ENCODE measurements at regions not wholly inside any gene's neighbourhood (a gene's known extent, or its start where the extent isn't known, plus 50 kb on each side); places are given as distances from the start of the nearest gene placed in this dataset.
A peak's percentile ranks its signal among the peaks of the same experiment; 100 is the strongest.
"Not testable (repeated sequence)": the region's sequence is repeated elsewhere in the genome, so short reads cannot be mapped to it uniquely, and the experiment has no call there.

- POLR2A ChIA-PET, result no interaction called here
- no peaks in the 10 kb centered on the region for H3K4me1 ChIP-seq (ENCODE audit: insufficient read depth, low read length)
- Mint-ChIP-seq H3K27ac (no peak overlapping the region), H3K9me3 (peaks cover 0 to 1% (median 0%) of the 10 kb centered on the region in 5 donors), H3K36me3 (no peaks in the 10 kb centered on the region), H3K27me3 (peaks cover 0 to 4% of the 10 kb centered on the region in 2 donors), H3K4me1 (no peaks in the 10 kb centered on the region), H3K4me3 (no peak overlapping the region)
- H3K4me3 ChIP-seq (ENCODE audit: low read length), result no peak overlapping the region
- no peaks in the 10 kb centered on the region for H3K9me3 ChIP-seq (ENCODE audit: low read length)
- no peaks in the 10 kb centered on the region for H3K36me3 ChIP-seq (ENCODE audit: insufficient read depth, low read length)
- CTCF ChIA-PET, result no interaction called here
- H3K27ac ChIP-seq (ENCODE audit: low read depth, low read length), result no peak overlapping the region
- no peak for DNase-seq
- no peaks in the 10 kb centered on the region for H3K27me3 ChIP-seq (ENCODE audit: insufficient read depth, low read length, poor library complexity, severe bottlenecking)
Observed at GRCh38 chr4:78711676-78712075, 64.5 kb upstream of the BMP2K start.

GRCh38 chr4:78714598-78714997 lies 61.6 kb upstream of the BMP2K start:
- DNase-seq; H3K4me3 Mint-ChIP-seq; H3K4me1 ChIP-seq (ENCODE audit: insufficient read depth, low read length); H3K27me3 Mint-ChIP-seq; CTCF ChIA-PET; H3K9me3 Mint-ChIP-seq; H3K27ac Mint-ChIP-seq; H3K4me1 Mint-ChIP-seq; H3K27ac ChIP-seq (ENCODE audit: low read depth, low read length); H3K36me3 Mint-ChIP-seq; H3K4me3 ChIP-seq (ENCODE audit: low read length); POLR2A ChIA-PET; H3K9me3 ChIP-seq (ENCODE audit: low read length); H3K27me3 ChIP-seq (ENCODE audit: insufficient read depth, low read length, poor library complexity, severe bottlenecking); H3K36me3 ChIP-seq (ENCODE audit: insufficient read depth, low read length): not testable (repeated sequence)

GRCh38 chr4:78715372-78715771 lies 60.8 kb upstream of the BMP2K start:
- H3K27me3 Mint-ChIP-seq, result not testable (repeated sequence)

GRCh38 chr4:78717712-78718111 lies 58.4 kb upstream of the BMP2K start:
- H3K27ac ChIP-seq (ENCODE audit: low read depth, low read length); CTCF ChIA-PET; H3K27ac Mint-ChIP-seq; H3K27me3 ChIP-seq (ENCODE audit: insufficient read depth, low read length, poor library complexity, severe bottlenecking); H3K4me3 Mint-ChIP-seq; H3K36me3 ChIP-seq (ENCODE audit: insufficient read depth, low read length); H3K9me3 ChIP-seq (ENCODE audit: low read length); DNase-seq; POLR2A ChIA-PET; H3K4me1 ChIP-seq (ENCODE audit: insufficient read depth, low read length); H3K36me3 Mint-ChIP-seq; H3K27me3 Mint-ChIP-seq; H3K9me3 Mint-ChIP-seq; H3K4me3 ChIP-seq (ENCODE audit: low read length): not testable (repeated sequence)
- peaks cover 16 to 23% (median 21%) of the 10 kb centered on the region in 3 donors for H3K4me1 Mint-ChIP-seq

More at GRCh38 chr4:78715372-78715771, 60.8 kb upstream of the BMP2K start:
- H3K4me1 Mint-ChIP-seq; H3K4me1 ChIP-seq (ENCODE audit: insufficient read depth, low read length); H3K27ac Mint-ChIP-seq; H3K36me3 ChIP-seq (ENCODE audit: insufficient read depth, low read length); H3K9me3 ChIP-seq (ENCODE audit: low read length); CTCF ChIA-PET; H3K4me3 ChIP-seq (ENCODE audit: low read length); DNase-seq; H3K27me3 ChIP-seq (ENCODE audit: insufficient read depth, low read length, poor library complexity, severe bottlenecking); POLR2A ChIA-PET; H3K4me3 Mint-ChIP-seq; H3K9me3 Mint-ChIP-seq; H3K36me3 Mint-ChIP-seq; H3K27ac ChIP-seq (ENCODE audit: low read depth, low read length): not testable (repeated sequence)

GRCh38 chr4:78720204-78720603 lies 55.9 kb upstream of the BMP2K start:
- CTCF ChIA-PET, result no interaction called here
- no peaks in the 10 kb centered on the region for H3K36me3 Mint-ChIP-seq
- peaks cover 16 to 23% (median 21%) of the 10 kb centered on the region in 3 donors for H3K4me1 Mint-ChIP-seq
- peaks cover 0 to 5% of the 10 kb centered on the region in 2 donors for H3K27me3 Mint-ChIP-seq
- H3K9me3 Mint-ChIP-seq, result no peaks in the 10 kb centered on the region
- POLR2A ChIA-PET, result no interaction called here
- no peak overlapping the region for H3K4me3 ChIP-seq (ENCODE audit: low read length)
- no peaks in the 10 kb centered on the region for H3K9me3 ChIP-seq (ENCODE audit: low read length)
- H3K27me3 ChIP-seq (ENCODE audit: insufficient read depth, low read length, poor library complexity, severe bottlenecking), result no peaks in the 10 kb centered on the region
- H3K4me3 Mint-ChIP-seq, result peak overlapping the region in 1 of 7 donors; percentile 2
- H3K27ac Mint-ChIP-seq, result peak overlapping the region in 1 of 8 donors; percentile 85
- H3K27ac ChIP-seq (ENCODE audit: low read depth, low read length), result no peak overlapping the region
- peaks cover 9% of the 10 kb centered on the region for H3K4me1 ChIP-seq (ENCODE audit: insufficient read depth, low read length)
- DNase-seq, result no peak
- no peaks in the 10 kb centered on the region for H3K36me3 ChIP-seq (ENCODE audit: insufficient read depth, low read length)

- Mint-ChIP-seq H3K4me3 (peak overlapping the region in 6 of 7 donors; percentile 55 to 77 (median 71)), H3K27me3 (peaks cover 0 to 2% of the 10 kb centered on the region in 2 donors), H3K36me3 (no peaks in the 10 kb centered on the region), H3K4me1 (peaks cover 16 to 23% (median 21%) of the 10 kb centered on the region in 3 donors), H3K9me3 (no peaks in the 10 kb centered on the region), H3K27ac (peak overlapping the region in 7 of 8 donors; percentile 65 to 87 (median 71))
- DNase-seq, result peak in 2 of 5 donors; percentile 12 to 14
- Histone ChIP-seq H3K4me3 (ENCODE audit: low read length) (no peak overlapping the region), H3K9me3 (ENCODE audit: low read length) (no peaks in the 10 kb centered on the region), H3K36me3 (ENCODE audit: insufficient read depth, low read length) (no peaks in the 10 kb centered on the region), H3K4me1 (ENCODE audit: insufficient read depth, low read length) (peaks cover 9% of the 10 kb centered on the region), H3K27me3 (ENCODE audit: insufficient read depth, low read length, poor library complexity, severe bottlenecking) (no peaks in the 10 kb centered on the region), H3K27ac (ENCODE audit: low read depth, low read length) (peak overlapping the region; percentile 14)
- CTCF ChIA-PET, result no interaction called here
- POLR2A ChIA-PET, result no interaction called here
Observed at GRCh38 chr4:78720994-78721677, 55.0 kb upstream of the BMP2K start.

- Histone ChIP-seq H3K36me3 (ENCODE audit: insufficient read depth, low read length) (no peaks in the 10 kb centered on the region), H3K4me3 (ENCODE audit: low read length) (no peak overlapping the region), H3K4me1 (ENCODE audit: insufficient read depth, low read length) (peaks cover 9% of the 10 kb centered on the region), H3K27ac (ENCODE audit: low read depth, low read length) (no peak overlapping the region), H3K27me3 (ENCODE audit: insufficient read depth, low read length, poor library complexity, severe bottlenecking) (no peaks in the 10 kb centered on the region), H3K9me3 (ENCODE audit: low read length) (no peaks in the 10 kb centered on the region)
- Mint-ChIP-seq H3K27ac (peak overlapping the region in 2 of 8 donors; percentile 73), H3K4me3 (peak overlapping the region in 1 of 7 donors; percentile 61), H3K27me3 (no peaks in the 10 kb centered on the region), H3K36me3 (no peaks in the 10 kb centered on the region), H3K9me3 (no peaks in the 10 kb centered on the region), H3K4me1 (peaks cover 16 to 23% (median 21%) of the 10 kb centered on the region in 3 donors)
- ChIA-PET POLR2A (no interaction called here), CTCF (no interaction called here)
- DNase-seq, result no peak
Observed at GRCh38 chr4:78721747-78722146, 54.4 kb upstream of the BMP2K start.

GRCh38 chr4:78722320-78722719 lies 53.8 kb upstream of the BMP2K start:
- Histone ChIP-seq H3K4me3 (ENCODE audit: low read length) (no peak overlapping the region), H3K36me3 (ENCODE audit: insufficient read depth, low read length) (no peaks in the 10 kb centered on the region), H3K27me3 (ENCODE audit: insufficient read depth, low read length, poor library complexity, severe bottlenecking) (no peaks in the 10 kb centered on the region), H3K9me3 (ENCODE audit: low read length) (no peaks in the 10 kb centered on the region), H3K4me1 (ENCODE audit: insufficient read depth, low read length) (peaks cover 9% of the 10 kb centered on the region), H3K27ac (ENCODE audit: low read depth, low read length) (no peak overlapping the region)
- Mint-ChIP-seq H3K27ac (peak overlapping the region in 1 of 8 donors; percentile 59), H3K36me3 (no peaks in the 10 kb centered on the region), H3K9me3 (no peaks in the 10 kb centered on the region), H3K27me3 (no peaks in the 10 kb centered on the region), H3K4me3 (no peak overlapping the region), H3K4me1 (peaks cover 16 to 23% (median 21%) of the 10 kb centered on the region in 3 donors)
- ChIA-PET POLR2A (no interaction called here), CTCF (no interaction called here)
- DNase-seq, result no peak

All from CD8-positive, alpha-beta memory T cell (primary cell).